HFF-Myc (cell line): ENCODE measurements at regions not wholly inside any gene's neighbourhood (a gene's known extent, or its start where the extent isn't known, plus 50 kb on each side); places are given as distances from the start of the nearest gene placed in this dataset.

ENCODE experiments used
- DNase-seq: peaks from one replicate; pipeline ENCODE4 v3.0.0-alpha.2; 2011; ENCODE audit warnings: low read depth; ENCODE audit errors: extremely low read depth
- H3K4me3 ChIP-seq: replicated peaks from 2 replicates; pipeline ENCODE4 v1.5.1; 2011; ENCODE audit warnings: low read depth, mild to moderate bottlenecking, control low read depth, low read length
- CTCF ChIP-seq: IDR thresholded peaks from 2 replicates; pipeline ENCODE4 v1.5.1; 2012; ENCODE audit warnings: mild to moderate bottlenecking, low read depth, low read length, control low read depth; ENCODE audit errors: missing control alignments

- TF ChIP-seq CTCF: no peak
- DNase-seq: no peak
- no peak overlapping the region for H3K4me3 ChIP-seq
Observed at GRCh38 chr6:121816906-121817540, 381.6 kb downstream of the GJA1 start.

GRCh38 chr6:121823437-121823851 is 388.0 kb downstream of the GJA1 start:
- no peak for TF ChIP-seq CTCF
- DNase-seq: peak; percentile 52
- no peak overlapping the region for H3K4me3 ChIP-seq

- H3K4me3 ChIP-seq: no peak overlapping the region
- DNase-seq: peak; percentile 63
- no peak for TF ChIP-seq CTCF
Observed at GRCh38 chr6:121826156-121826810, 390.8 kb downstream of the GJA1 start.

- no peak overlapping the region for H3K4me3 ChIP-seq
- DNase-seq: peak; percentile 37
- no peak for TF ChIP-seq CTCF
Observed at GRCh38 chr6:121828146-121828886, 392.9 kb downstream of the GJA1 start.

- H3K4me3 ChIP-seq: no peak overlapping the region
- DNase-seq: no peak
- no peak for TF ChIP-seq CTCF
Observed at GRCh38 chr6:121830736-121831135, 395.3 kb downstream of the GJA1 start.

- no peak overlapping the region for H3K4me3 ChIP-seq
- no peak for DNase-seq
- no peak for TF ChIP-seq CTCF
Observed at GRCh38 chr6:121835662-121836061, 400.2 kb downstream of the GJA1 start.
